AG04449 (cell line): ENCODE measurements at regions not wholly inside any gene's neighbourhood (a gene's known extent, or its start where the extent isn't known, plus 50 kb on each side); places are given as distances from the start of the nearest gene placed in this dataset.

ENCODE experiments used
- CTCF ChIA-PET: fragments of 350-600 bp; formaldehyde crosslinking; extraction: SDS; loops from one replicate; lab custom pipeline; 2021; ENCODE audit warnings: antibody characterized with exemption; lab: Yijun Ruan, JAX
- POLR2A ChIA-PET: fragments of 400-600, 350-600 bp; formaldehyde crosslinking; extraction: SDS; loops from one replicate; lab custom pipeline; 2020; ENCODE audit warnings: antibody characterized with exemption, inconsistent platforms; lab: Yijun Ruan, JAX
- DNase-seq: peaks from one replicate; pipeline ENCODE4 v3.0.0-alpha.2; 2010; ENCODE audit warnings: low read depth, low spot score
- H3K4me3 ChIP-seq: 2 replicates; pipeline ENCODE4 v1.5.1; 2011; ENCODE audit warnings: low read depth, mild to moderate bottlenecking, control low read depth, low read length
- CTCF ChIP-seq: IDR thresholded peaks from one replicate; pipeline ENCODE4 v1.5.1; 2011; ENCODE audit warnings: mild to moderate bottlenecking, moderate library complexity, low read length, control low read depth, inconsistent platforms; ENCODE audit not compliant: insufficient read depth; ENCODE audit errors: missing control alignments

DNA sequence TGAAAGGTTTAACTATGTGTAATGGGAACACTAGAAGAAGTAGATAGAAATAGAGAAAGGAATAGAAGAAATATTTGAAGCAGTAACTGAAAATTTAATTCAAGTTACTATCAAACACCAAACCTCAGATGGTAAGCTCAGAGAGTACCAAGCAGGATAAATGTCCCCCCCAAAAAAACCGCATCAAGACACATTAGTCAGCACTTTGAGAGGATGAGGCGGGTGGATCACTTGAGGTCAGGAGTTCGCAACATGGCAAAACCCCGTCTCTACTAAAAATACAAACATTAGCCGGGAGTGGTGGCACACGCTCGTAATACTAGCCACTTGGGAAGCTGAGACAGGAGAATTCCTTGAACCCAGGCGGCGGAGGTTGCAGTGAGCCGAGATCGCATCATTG, 253.1 kb downstream of the C6orf118 start:
- ChIA-PET CTCF (interaction anchor here (1.4 to 4.2 kb wide), 3 partner anchors 175 to 188 kb away, joined by 5 to 45 read pairs (median 15); no protein-coding TSS in a partner anchor), POLR2A (no interaction called here)
- TF ChIP-seq CTCF = no peak
- no peak overlapping the region for H3K4me3 ChIP-seq
- DNase-seq = no peak

- TF ChIP-seq CTCF = no peak
- DNase-seq = no peak
- H3K4me3 ChIP-seq = no peak overlapping the region
- POLR2A ChIA-PET = interaction anchor here (0.7 kb wide), 1 partner anchor 127 kb away, joined by 3 read pairs; no protein-coding TSS in a partner anchor
- CTCF ChIA-PET = interaction anchor here (0.7 to 4.2 kb wide), 8 partner anchors 11 to 189 kb away, joined by 3 to 45 read pairs (median 5); no protein-coding TSS in a partner anchor
Observed at GRCh38 chr6:165055231-165055630, 254.2 kb downstream of the C6orf118 start.

DNA sequence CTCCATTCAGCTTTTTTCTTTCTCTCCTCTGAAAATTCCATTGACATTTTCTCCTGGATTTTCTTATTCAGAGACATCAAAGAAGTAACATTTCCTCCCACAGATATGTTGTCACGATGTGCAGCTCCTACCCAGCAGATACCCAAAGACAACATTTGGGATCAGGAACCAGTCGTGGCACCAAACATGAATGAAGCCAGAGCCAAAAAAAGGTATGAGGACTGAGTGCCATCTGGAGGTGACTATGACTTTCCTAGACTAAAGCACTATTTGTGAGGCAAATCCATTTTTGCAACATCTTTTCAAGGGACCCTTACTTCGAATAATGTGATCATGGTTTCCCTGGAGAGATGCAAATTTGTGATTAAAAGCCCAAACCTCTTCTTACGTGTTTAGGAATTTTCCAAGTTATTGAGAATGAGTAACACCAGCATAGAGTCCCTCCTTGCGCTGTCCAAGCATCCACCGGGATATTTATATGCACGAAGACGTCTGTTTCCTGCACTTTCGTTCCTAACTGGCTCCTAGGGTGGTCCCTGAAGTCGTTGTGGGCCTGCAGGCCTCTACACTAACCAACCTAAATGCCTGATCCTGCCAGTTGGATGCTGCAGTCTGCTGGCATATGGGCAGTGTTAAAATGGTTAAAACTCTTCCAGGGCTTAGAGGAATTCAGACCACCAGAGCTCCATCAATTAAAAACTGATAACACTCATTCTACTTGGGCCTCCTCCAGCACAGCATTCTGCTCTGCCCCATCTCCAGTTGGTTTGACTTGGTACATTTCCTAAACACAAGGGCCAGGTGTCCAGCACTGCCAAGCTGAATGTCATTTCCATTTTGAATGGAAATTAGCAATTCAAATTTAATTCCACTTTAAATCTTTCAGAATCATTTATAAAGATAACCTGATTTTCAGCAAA, 256.6 kb downstream of the C6orf118 start:
- ChIA-PET POLR2A (no interaction called here), CTCF (interaction anchor here (0.9 to 4.2 kb wide), 3 partner anchors 18 to 178 kb away, joined by 3 to 45 read pairs (median 4); no protein-coding TSS in a partner anchor)
- H3K4me3 ChIP-seq = no peak overlapping the region
- no peak for DNase-seq
- no peak for TF ChIP-seq CTCF

DNA sequence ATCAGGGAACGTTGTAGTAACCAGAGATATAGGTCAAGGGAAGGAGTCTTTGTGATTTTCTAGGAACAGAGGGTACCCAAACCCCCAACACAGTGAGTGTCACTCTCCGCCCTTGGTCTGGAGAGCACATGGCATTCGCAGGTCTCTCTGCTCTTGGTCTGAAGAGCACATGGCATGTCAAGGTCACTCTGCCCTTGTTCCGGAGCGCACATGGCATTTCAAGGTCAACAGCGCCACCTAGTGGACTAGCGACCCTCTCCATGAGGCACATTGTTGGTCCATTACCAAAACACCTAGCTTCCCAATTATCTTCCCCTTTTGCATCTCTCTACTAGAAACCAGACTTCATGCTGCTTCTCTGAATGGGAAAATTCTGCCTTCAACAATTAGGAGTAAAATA, 260.0 kb downstream of the C6orf118 start:
- ChIA-PET CTCF (interaction anchor here (0.5 to 1.9 kb wide), 6 partner anchors 9 to 1622 kb away, joined by 3 to 9 read pairs (median 3); no protein-coding TSS in a partner anchor), POLR2A (no interaction called here)
- no peak overlapping the region for H3K4me3 ChIP-seq
- TF ChIP-seq CTCF = peak; percentile 29
- no peak for DNase-seq

- POLR2A ChIA-PET = no interaction called here
- no peak for DNase-seq
- no peak overlapping the region for H3K4me3 ChIP-seq
- CTCF ChIA-PET = interaction anchor here (1.5 to 1.9 kb wide), 2 partner anchors 10 to 184 kb away, joined by 7 to 9 read pairs; no protein-coding TSS in a partner anchor
- no peak for TF ChIP-seq CTCF
Observed at GRCh38 chr6:165047952-165048351, 261.5 kb downstream of the C6orf118 start.

DNA sequence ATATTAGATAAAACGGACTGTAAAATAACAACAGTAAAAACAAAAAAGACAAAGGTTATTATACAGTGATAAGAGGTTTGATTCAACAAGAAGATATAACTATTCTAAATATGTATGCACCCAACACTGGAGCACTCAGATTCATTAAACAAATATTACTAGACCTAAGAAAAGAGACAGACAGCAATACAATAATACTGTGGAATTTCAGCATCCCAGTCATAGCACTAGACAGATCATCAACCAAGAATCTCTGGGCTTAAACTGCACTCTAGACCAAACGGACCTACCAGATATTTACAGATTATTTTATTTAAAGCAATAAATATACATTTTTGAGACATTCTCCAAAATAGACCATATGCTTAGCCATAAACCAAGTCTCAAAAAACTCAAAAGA, 263.8 kb downstream of the C6orf118 start:
- ChIA-PET POLR2A (no interaction called here), CTCF (interaction anchor here (2.0 kb wide), 1 partner anchor 9 kb away, joined by 5 read pairs; no protein-coding TSS in a partner anchor)
- H3K4me3 ChIP-seq = no peak overlapping the region
- DNase-seq = no peak
- no peak for TF ChIP-seq CTCF
